K562 (cell line): ENCODE measurements at regions not wholly inside any gene's neighbourhood (a gene's known extent, or its start where the extent isn't known, plus 50 kb on each side); places are given as distances from the start of the nearest gene placed in this dataset.

Experiments
- ATAC-seq: fragments of 200-7000 bp; cut with Tn5 transposase; 3 replicates; pipeline ENCODE4 v1.9.1; 2020; ENCODE audit warnings: moderate library complexity
- BruUV-seq: library from RNA; stranded (reverse); fragments of 400-500 nt; replicated peaks from 2 replicates; lab custom pipeline; 2021; lab: Mats Ljungman, UMichigan
- CTCF ChIA-PET: fragments of 300-600 bp; formaldehyde crosslinking; extraction: SDS; loops from one replicate; lab custom pipeline; 2021; ENCODE audit warnings: low intra/inter-chr PET ratio; lab: Yijun Ruan, JAX
- POLR2A ChIA-PET: fragments of 300-600, 350-650 bp; sonication (Branson Sonifier 250); formaldehyde crosslinking; extraction: SDS; loops from one replicate; lab custom pipeline; 2021; ENCODE audit warnings: antibody characterized with exemption, inconsistent platforms; lab: Yijun Ruan, JAX
- DNase-seq, 4 experiments: peaks; one replicate each; pipeline versions ENCODE4 v3.0.0 to v3.0.0-alpha.2; 2011 to 2018; ENCODE audit warnings: low spot score in 3 of 4, mixed read lengths in 3 of 4; ENCODE audit errors: extremely low read depth in 1 of 4
- FAIRE-seq: peaks from 2 replicates; lab custom pipeline; 2011; peaks lifted over from hg19 to GRCh38; lab: Jason Lieb, UNC
- H2AFZ ChIP-seq: 2 replicates; pipeline ENCODE4 v1.6.0; 2011; ENCODE audit warnings: low read depth, low read length, control low read depth, inconsistent platforms
- H3K27ac ChIP-seq: fragments of 200-600 bp; 3 replicates; pipeline ENCODE4 v1.8.0; 2011; ENCODE audit warnings: low read depth, mild to moderate bottlenecking, control low read depth, inconsistent platforms, low read length, moderate library complexity, mixed read lengths; ENCODE audit errors: extremely low read depth
- H3K27me3 ChIP-seq, 2 experiments: fragments of 300-600 bp in 1 of 2; 2 replicates in 1 of 2; 3 replicates in 1 of 2; pipeline versions ENCODE4 v1.6.0 to v1.8.0; 2011; ENCODE audit warnings: inconsistent platforms in 2 of 2, low read length in 2 of 2, mild to moderate bottlenecking in 1 of 2, mixed read lengths in 1 of 2, moderate library complexity in 1 of 2; ENCODE audit not compliant: control insufficient read depth in 2 of 2, insufficient read depth in 2 of 2
- H3K36me3 ChIP-seq: fragments of 300-600 bp; 3 replicates; pipeline ENCODE4 v1.8.0; 2011; ENCODE audit warnings: mild to moderate bottlenecking, low read length, inconsistent platforms; ENCODE audit not compliant: control insufficient read depth, insufficient read depth
- H3K4me1 ChIP-seq, 2 experiments: fragments of 200-600 bp in 1 of 2; replicated peaks in 1 of 2; 2 replicates in 1 of 2; 3 replicates in 1 of 2; pipeline versions ENCODE4 v1.5.1 to v1.8.0; 2011; ENCODE audit warnings: inconsistent platforms in 2 of 2, low read length in 2 of 2, mild to moderate bottlenecking in 1 of 2, mixed read lengths in 1 of 2, moderate library complexity in 1 of 2; ENCODE audit not compliant: control insufficient read depth in 2 of 2, insufficient read depth in 2 of 2
- H3K4me2 ChIP-seq: 2 replicates; pipeline ENCODE4 v1.6.1; 2011; ENCODE audit warnings: low read length, control low read depth, inconsistent platforms, mixed read lengths; ENCODE audit not compliant: insufficient read depth
- H3K4me3 ChIP-seq: fragments of 200-600 bp; sonication (generic), shearing (Covaris generic); 2 replicates; pipeline ENCODE4 v1.5.1; 2016; ENCODE audit warnings: control low read depth, inconsistent platforms
- H3K79me2 ChIP-seq: fragments of 200-600 bp; 3 replicates; pipeline ENCODE4 v1.8.0; 2011; ENCODE audit warnings: low read length, inconsistent platforms; ENCODE audit not compliant: control insufficient read depth, insufficient read depth
- H3K9ac ChIP-seq, 2 experiments: 2 replicates each; pipeline versions ENCODE4 v1.6.0 to v1.6.1; 2011; ENCODE audit warnings: low read depth in 2 of 2, low read length in 2 of 2, control low read depth in 1 of 2, inconsistent platforms in 1 of 2, mild to moderate bottlenecking in 1 of 2, mixed read lengths in 1 of 2; ENCODE audit not compliant: insufficient read depth in 1 of 2
- H3K9me1 ChIP-seq: one replicate; pipeline ENCODE4 v1.6.0; 2011; ENCODE audit warnings: inconsistent platforms, mild to moderate bottlenecking, low read length, moderate library complexity; ENCODE audit not compliant: control insufficient read depth, insufficient read depth
- H3K9me3 ChIP-seq: replicated peaks from 2 replicates; pipeline ENCODE4 v1.5.1; 2011; ENCODE audit warnings: low read depth, low read length, inconsistent platforms; ENCODE audit not compliant: control insufficient read depth, insufficient read depth
- H4K20me1 ChIP-seq: replicated peaks from 2 replicates; pipeline ENCODE4 v1.6.1; 2011; ENCODE audit warnings: low read length, inconsistent platforms, mixed read lengths; ENCODE audit not compliant: control insufficient read depth, insufficient read depth
- ELF1 ChIP-seq: fragments of 200-800 bp; sonication (Bioruptor generic); IDR thresholded peaks from 2 replicates; pipeline ENCODE4 v1.6.1; 2016; ENCODE audit warnings: missing genetic modification characterization, missing compliant biosample characterization
- ETS2 ChIP-seq: IDR thresholded peaks from 2 replicates; pipeline ENCODE4 v1.6.1; 2016; ENCODE audit warnings: borderline replicate concordance, missing genetic modification characterization, mild to moderate bottlenecking, moderate library complexity, missing compliant biosample characterization; ENCODE audit not compliant: poor library complexity, severe bottlenecking
- KAT2B ChIP-seq: IDR thresholded peaks from one replicate; pipeline ENCODE4 v1.6.1; 2012; ENCODE audit warnings: low read depth, mild to moderate bottlenecking, control low read depth, inconsistent platforms, low read length, moderate library complexity
- MYNN ChIP-seq, 2 experiments: sonication (generic); formaldehyde crosslinking in 1 of 2; IDR thresholded peaks; 2 replicates each; pipeline versions ENCODE4 v1.5.0 to v1.6.1; 2016 to 2020; ENCODE audit warnings: antibody characterized with exemption in 1 of 2, missing genetic modification reagents in 1 of 2
- NONO ChIP-seq, 2 experiments: fragments of 200-400 bp in 1 of 2; fragments of 450-650 bp in 1 of 2; formaldehyde crosslinking in 1 of 2; IDR thresholded peaks; 2 replicates each; pipeline ENCODE4 v1.6.1; 2017; ENCODE audit warnings: low read depth in 2 of 2, mild to moderate bottlenecking in 2 of 2, moderate library complexity in 2 of 2, low read length in 1 of 2
- POLR3A ChIP-seq: IDR thresholded peaks from 2 replicates; pipeline ENCODE4 v1.6.1; 2011; ENCODE audit warnings: borderline replicate concordance, mild to moderate bottlenecking, moderate library complexity; ENCODE audit not compliant: insufficient read length, insufficient read depth; ENCODE audit errors: extremely low read depth
- SRSF7 ChIP-seq: fragments of 200-400 bp; formaldehyde crosslinking; optimal IDR thresholded peaks from 2 replicates; pipeline ENCODE3; 2017; ENCODE audit warnings: mild to moderate bottlenecking, low read depth, low read length
- ZBTB17 ChIP-seq: fragments of 450-650 bp; formaldehyde crosslinking; IDR thresholded peaks from 2 replicates; pipeline ENCODE4 v1.4.0; 2020; ENCODE audit warnings: mild to moderate bottlenecking
- ZNF507 ChIP-seq: conservative IDR thresholded peaks from 2 replicates; pipeline ENCODE4 v1.6.1; 2017; ENCODE audit warnings: missing genetic modification characterization, missing compliant biosample characterization
- WGBS: fragments of 100-300 bp; shearing (Covaris generic); methylation state at CpG from one replicate; pipeline ENCODE4 v1.1.6; 2016; ENCODE audit warnings: low coverage, mixed read lengths; ENCODE audit not compliant: insufficient coverage; ENCODE audit errors: missing lambda C conversion rate; 5-methylcytosine and 5-hydroxymethylcytosine counted together
- in situ Hi-C: fragments of 300-500 bp; cut with MboI; formaldehyde crosslinking; loops from 4 replicates; pipeline ENCODE4 v1.15.0; 2018; ENCODE audit warnings: inconsistent platforms, mixed read lengths
- intact Hi-C: fragments of 100-400 bp; cut with micrococcal nuclease; formaldehyde crosslinking; loops from 2 replicates; pipeline ENCODE4 v1.14.2; 2022
- TF ChIP-seq, protein P1 (sequence below): sonication (generic); formaldehyde crosslinking; IDR thresholded peaks from 2 replicates; pipeline ENCODE4 v1.8.1; 2023; ENCODE audit warnings: missing genetic modification reagents, mild to moderate bottlenecking, borderline replicate concordance
- TF ChIP-seq, protein P2 (sequence below): sonication (generic); formaldehyde crosslinking; IDR thresholded peaks from 2 replicates; pipeline ENCODE4 v1.8.0; 2023; ENCODE audit warnings: missing genetic modification reagents, mild to moderate bottlenecking, borderline replicate concordance

DNA sequence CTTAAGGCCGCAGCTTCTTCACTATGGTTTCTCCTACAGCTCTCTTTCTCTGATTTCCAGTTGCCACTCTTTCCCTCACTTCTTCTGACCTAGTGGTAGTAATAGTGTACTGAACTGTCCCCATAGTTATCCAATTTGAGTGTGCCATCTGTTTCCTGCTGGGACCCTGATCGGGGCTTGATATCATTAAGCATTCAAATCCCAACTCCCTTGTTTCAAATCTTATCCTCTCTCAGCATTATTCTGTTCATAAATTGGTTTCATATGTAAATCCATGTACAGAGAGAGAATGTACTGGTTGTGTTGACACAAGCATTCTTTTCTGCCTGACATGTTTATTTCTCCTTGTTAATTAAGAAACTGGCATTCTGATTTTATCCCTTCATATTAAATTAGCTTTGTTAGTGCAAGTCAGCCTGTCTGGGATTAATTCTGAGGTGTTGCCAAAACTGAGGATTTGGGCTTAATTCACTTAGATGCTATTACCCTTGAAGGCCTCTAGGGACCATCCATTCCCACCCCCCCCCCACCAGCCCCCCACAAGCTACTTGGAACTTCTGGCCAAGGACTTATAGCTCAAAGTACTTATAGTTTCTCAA lies 84.6 kb upstream of the PROKR2 start:
- Histone ChIP-seq H3K4me1 (no peaks in the 10 kb centered on the region), H4K20me1 (no peaks in the 10 kb centered on the region), H3K36me3 (no peaks in the 10 kb centered on the region), H3K9me1 (no peaks in the 10 kb centered on the region), H2AFZ (no peak overlapping the region), H3K9ac (no peak overlapping the region), H3K9me3 (no peaks in the 10 kb centered on the region), H3K27ac (no peak overlapping the region), H3K79me2 (no peaks in the 10 kb centered on the region), H3K4me2 (no peak overlapping the region), H3K4me3 (no peak overlapping the region), H3K27me3 (no peaks in the 10 kb centered on the region)
- no TSS peak for BruUV-seq
- ATAC-seq: no peak
- WGBS: 0% methylated on average over 2 of the region's 2 CpGs
- DNase-seq: no peak
- ChIA-PET POLR2A (no interaction called here), CTCF (no interaction called here)
- in situ Hi-C loops: no loop called here
- FAIRE-seq: no peak
- intact Hi-C loops: no loop called here
- TF ChIP-seq NONO (IDR thresholded peaks at IDR 0.05; ENCODE audit: low read depth in 2 of 2, low read length in 1 of 2): no peak
- TF ChIP-seq, protein P1, sequence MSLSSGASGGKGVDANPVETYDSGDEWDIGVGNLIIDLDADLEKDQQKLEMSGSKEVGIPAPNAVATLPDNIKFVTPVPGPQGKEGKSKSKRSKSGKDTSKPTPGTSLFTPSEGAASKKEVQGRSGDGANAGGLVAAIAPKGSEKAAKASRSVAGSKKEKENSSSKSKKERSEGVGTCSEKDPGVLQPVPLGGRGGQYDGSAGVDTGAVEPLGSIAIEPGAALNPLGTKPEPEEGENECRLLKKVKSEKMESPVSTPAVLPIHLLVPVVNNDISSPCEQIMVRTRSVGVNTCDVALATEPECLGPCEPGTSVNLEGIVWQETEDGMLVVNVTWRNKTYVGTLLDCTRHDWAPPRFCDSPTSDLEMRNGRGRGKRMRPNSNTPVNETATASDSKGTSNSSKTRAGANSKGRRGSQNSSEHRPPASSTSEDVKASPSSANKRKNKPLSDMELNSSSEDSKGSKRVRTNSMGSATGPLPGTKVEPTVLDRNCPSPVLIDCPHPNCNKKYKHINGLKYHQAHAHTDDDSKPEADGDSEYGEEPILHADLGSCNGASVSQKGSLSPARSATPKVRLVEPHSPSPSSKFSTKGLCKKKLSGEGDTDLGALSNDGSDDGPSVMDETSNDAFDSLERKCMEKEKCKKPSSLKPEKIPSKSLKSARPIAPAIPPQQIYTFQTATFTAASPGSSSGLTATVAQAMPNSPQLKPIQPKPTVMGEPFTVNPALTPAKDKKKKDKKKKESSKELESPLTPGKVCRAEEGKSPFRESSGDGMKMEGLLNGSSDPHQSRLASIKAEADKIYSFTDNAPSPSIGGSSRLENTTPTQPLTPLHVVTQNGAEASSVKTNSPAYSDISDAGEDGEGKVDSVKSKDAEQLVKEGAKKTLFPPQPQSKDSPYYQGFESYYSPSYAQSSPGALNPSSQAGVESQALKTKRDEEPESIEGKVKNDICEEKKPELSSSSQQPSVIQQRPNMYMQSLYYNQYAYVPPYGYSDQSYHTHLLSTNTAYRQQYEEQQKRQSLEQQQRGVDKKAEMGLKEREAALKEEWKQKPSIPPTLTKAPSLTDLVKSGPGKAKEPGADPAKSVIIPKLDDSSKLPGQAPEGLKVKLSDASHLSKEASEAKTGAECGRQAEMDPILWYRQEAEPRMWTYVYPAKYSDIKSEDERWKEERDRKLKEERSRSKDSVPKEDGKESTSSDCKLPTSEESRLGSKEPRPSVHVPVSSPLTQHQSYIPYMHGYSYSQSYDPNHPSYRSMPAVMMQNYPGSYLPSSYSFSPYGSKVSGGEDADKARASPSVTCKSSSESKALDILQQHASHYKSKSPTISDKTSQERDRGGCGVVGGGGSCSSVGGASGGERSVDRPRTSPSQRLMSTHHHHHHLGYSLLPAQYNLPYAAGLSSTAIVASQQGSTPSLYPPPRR (CRISPR knock-in tag): no peak
- no peak for TF ChIP-seq ZNF507 (tag)
- TF ChIP-seq ZBTB17: no peak
- TF ChIP-seq SRSF7: no peak
- TF ChIP-seq KAT2B: no peak
- TF ChIP-seq POLR3A: no peak
- TF ChIP-seq ELF1 (tag): no peak
- TF ChIP-seq, protein P2, sequence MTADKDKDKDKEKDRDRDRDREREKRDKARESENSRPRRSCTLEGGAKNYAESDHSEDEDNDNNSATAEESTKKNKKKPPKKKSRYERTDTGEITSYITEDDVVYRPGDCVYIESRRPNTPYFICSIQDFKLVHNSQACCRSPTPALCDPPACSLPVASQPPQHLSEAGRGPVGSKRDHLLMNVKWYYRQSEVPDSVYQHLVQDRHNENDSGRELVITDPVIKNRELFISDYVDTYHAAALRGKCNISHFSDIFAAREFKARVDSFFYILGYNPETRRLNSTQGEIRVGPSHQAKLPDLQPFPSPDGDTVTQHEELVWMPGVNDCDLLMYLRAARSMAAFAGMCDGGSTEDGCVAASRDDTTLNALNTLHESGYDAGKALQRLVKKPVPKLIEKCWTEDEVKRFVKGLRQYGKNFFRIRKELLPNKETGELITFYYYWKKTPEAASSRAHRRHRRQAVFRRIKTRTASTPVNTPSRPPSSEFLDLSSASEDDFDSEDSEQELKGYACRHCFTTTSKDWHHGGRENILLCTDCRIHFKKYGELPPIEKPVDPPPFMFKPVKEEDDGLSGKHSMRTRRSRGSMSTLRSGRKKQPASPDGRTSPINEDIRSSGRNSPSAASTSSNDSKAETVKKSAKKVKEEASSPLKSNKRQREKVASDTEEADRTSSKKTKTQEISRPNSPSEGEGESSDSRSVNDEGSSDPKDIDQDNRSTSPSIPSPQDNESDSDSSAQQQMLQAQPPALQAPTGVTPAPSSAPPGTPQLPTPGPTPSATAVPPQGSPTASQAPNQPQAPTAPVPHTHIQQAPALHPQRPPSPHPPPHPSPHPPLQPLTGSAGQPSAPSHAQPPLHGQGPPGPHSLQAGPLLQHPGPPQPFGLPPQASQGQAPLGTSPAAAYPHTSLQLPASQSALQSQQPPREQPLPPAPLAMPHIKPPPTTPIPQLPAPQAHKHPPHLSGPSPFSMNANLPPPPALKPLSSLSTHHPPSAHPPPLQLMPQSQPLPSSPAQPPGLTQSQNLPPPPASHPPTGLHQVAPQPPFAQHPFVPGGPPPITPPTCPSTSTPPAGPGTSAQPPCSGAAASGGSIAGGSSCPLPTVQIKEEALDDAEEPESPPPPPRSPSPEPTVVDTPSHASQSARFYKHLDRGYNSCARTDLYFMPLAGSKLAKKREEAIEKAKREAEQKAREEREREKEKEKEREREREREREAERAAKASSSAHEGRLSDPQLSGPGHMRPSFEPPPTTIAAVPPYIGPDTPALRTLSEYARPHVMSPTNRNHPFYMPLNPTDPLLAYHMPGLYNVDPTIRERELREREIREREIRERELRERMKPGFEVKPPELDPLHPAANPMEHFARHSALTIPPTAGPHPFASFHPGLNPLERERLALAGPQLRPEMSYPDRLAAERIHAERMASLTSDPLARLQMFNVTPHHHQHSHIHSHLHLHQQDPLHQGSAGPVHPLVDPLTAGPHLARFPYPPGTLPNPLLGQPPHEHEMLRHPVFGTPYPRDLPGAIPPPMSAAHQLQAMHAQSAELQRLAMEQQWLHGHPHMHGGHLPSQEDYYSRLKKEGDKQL (CRISPR knock-in tag): no peak
- no peak for TF ChIP-seq MYNN (IDR thresholded peaks at IDR 0.05)
- no peak for TF ChIP-seq MYNN (CRISPR knock-in tag; IDR thresholded peaks at IDR 0.05)
- TF ChIP-seq ETS2 (tag): no peak
